RKO (cell line): ENCODE measurements at regions not wholly inside any gene's neighbourhood (a gene's known extent, or its start where the extent isn't known, plus 50 kb on each side); places are given as distances from the start of the nearest gene placed in this dataset.

ENCODE experiments used
- DNase-seq: peaks from one replicate; pipeline ENCODE4 v3.0.0-alpha.2; 2016; ENCODE audit warnings: low spot score

DNA sequence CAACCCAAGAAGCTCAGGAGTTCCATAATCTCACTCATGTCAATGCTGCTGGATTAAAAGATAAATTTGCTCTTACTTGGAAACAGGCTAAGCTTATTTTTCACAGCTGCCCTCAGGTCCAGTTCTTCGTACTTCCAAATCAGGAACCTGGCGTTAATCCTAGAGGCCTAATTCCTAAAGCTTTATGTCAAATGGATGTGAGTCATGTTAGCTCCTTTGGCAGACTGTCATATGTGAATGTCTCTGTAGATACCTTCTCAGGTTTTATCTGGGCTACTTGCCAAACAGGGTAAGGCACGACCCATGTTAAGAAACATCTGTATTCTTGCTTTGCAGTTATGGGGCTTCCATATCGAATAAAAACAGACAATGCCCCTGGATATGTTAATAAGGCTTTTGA, 504.6 kb downstream of the ALG10 start:
- no peak for DNase-seq

DNA sequence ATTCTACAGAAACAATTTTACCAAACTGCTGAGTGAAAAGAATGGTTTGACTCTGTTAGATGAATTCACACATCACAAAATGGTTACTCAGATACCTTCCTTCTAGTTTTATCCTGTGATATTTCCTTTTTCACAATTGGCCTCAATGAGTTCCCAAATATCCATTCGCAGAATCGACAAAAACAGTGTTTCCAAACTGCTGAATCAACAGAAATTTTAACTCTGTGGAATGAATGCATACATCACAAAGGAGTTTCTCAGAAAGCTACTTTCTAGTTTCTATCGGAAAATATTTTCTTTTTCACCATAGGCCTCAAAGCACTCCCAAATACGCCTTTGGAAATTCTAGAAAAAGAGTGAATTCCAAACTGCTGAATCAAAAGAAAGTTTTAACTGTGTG, 525.0 kb downstream of the ALG10 start:
- DNase-seq, result no peak

DNA sequence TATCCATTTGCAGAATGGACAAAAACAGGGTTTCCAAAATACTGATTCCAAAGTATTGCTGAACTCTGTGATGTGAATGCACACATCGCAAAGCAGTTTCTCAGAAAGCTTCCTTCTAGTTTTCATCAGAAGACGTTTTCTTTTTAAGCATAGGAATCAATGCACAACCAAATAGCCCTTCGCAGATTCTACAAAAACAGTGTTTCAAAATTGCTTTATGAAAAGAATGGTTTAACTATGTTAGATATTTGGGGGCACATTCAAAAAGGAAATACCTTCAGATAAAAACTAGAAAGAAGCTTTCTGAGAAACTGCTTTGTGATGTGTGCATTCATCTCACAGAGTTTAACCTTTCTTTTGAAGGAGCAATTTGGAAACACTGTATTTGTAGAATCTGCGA, 569.7 kb downstream of the ALG10 start:
- no peak for DNase-seq

DNA sequence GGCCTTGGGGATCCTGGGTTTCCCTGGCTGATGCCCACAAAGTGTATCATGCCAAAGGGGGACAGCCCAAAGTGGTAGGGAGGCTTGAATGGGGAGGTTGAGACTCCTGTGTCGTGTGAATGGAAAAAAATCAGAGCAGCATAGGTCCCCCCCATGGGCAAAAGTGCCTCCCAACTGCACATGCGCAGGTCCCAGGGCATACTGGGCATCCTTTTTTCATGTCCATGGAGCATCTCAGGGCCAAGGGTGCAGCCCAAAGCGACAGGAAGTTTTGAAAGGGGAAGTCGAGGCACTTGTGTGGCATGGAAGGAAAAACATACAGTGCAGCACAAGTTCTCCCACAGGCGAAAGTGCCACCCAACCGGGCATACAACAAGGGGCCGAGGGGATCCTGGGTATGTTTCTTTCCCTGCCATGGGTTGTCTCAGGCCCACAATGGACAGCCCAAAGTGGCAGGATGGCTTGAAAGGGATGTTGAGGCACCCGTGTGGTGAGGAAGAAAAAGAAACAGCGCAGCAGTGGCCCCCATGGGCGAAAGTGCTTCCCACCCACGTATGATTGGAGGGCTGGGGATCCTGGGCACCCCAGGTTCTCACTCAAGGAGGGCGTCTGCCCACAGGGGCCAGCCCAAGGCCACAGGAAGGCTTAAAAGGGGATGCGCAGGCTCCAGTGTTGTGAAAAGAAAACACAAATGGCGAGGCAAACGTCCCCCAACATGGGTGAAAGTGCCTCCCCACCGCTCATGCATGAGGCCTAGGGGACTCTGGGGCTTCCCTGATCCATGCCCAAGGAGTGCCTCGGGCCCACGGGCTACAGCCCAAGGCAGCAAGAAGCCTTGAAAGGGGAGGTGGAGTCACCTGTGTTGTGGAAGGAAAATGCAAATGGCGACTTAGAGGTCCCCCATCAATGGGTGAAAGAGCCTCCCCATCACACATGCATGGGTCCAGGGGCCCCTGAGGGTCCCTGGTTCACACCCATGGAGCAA, 573.7 kb downstream of the ALG10 start:
- no peak for DNase-seq

DNA sequence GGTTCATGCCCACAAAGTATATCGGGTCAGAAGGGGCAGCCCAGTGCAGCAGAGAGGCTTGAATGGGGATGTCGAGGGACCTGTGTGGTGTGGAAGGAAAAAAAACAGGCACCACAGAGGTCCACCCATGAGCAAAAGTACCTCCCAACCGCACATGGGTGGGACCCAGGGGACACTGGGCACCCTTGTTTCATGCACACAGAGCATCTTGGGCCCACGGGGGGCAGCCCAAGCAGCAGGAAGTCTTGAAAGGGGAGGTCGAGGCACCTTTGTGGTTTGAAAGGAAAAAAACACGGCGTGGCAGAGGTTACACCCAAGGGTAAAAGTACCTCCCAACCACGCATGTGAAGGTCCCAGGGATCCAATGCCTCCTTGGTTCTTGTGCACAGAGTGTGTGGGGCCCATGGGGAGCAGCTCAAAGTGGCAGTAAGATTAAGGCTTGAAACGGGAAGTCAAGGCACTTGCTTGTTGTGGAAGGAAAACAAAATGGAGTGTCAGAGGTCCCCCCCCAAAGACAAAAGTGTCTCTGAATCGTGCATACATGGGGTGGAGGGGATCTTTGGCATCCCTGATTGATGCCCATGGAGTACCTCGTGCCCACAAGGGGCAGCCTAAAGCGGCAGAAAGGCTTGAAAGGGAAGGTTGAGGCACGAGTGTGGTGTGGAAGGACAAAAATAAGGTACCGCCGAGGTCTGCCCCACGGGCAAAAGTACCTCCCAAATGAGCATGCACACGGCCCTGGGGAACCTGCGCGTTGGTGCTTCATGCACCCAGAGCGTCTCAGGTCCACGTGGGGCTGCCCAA, 575.5 kb downstream of the ALG10 start:
- no peak for DNase-seq

DNA sequence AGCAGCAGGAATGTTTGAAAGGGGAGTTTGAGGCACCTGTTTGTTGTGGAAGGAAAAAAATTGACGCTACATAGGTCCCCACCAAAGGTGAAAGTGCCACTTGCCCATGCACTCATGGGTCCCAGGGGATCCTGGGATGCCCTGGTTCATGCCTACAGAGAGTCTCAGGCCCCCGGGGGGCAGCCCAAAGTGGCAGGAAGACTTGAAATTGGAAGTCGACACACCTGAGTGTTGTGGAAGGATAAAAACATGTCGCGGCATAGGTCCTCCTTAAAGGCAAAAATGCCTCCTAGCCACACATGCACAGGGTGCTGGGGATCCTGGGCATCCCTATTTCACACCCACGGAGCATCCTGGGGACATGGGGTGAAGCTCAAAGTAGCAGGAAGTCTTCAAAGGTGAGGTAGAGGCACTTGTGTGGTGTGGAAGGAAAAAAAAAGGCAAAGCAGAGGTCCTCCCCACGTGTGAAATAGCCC, 576.1 kb downstream of the ALG10 start:
- DNase-seq, result no peak

DNA sequence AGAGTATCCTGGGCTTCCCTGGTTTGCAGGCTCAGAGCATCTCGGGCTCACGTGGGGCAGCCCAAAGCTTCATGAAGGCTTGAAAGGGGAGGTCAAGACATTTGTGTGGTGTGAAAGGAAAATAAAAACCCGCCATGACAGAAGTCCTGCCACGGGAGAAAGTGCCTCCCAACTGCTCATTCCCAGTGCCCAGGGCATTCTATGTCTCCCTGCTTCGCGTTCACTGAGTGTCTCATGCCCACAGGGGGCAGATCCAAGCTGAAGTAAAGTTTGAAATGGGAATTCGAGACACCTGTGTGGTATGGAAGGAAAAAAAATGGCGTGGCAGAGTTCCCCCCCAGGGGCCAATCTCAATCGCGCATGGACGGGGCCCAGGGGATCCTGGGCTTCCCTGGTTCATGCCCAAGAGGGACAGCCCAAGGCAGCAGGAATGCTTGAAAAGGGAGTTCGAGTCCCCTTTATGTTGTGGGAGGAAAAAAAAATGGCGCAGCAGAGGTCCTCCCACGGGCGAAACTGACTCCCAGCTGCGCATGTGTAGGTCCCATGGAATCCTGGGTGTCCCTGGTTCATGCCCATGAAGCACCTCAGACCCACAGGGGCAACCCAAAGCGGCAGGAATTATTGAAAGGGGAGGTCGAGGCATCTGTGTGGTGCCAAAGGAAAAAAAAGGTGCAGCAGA, 576.7 kb downstream of the ALG10 start:
- no peak for DNase-seq

DNA sequence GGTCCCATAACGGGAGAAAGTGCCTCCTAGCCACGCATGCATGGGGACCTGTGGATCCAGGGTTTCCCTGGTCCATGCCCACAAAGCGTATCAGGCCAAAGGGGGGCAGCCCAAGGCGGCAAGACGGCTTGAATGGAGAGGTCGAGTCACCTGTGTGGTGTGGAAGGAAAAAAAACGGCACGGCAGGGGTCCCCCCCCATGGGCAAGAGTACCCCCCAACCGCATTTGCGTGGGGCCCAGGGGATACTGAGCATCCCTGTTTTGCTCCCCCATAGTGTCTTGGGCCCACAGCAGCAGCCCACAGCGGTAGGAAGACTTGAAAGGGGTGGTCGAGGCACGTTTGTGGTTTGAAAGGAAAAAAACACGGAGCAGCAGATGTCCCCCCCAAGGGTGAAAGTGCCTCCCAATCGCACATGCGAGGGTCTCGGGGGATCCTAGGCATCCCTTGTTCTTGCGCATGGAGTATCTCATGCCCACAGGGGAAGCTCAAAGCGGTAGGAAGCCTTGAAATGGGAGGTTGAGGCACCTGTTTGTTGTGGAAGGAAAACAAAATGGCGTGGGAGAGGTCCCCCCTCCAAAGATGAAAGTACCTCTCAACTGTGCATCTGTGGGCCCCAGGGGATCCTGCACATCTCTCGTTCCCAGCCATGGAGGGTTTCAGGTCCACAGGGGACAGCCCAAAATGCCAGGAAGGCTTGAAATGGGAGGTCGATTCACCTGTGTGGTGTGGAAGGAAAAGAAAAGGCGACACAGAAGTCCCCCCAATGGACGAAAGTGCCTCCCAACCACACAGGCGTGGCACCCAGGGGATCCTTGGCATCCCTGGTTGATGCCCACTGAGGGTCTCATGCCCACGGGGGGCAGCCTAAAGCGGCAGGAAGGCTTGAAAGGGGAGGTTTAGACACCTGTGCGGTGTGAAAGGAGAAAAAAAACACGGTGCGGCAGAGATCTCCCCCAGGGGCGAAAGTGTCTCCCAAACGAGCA, 577.5 kb downstream of the ALG10 start:
- no peak for DNase-seq

DNA sequence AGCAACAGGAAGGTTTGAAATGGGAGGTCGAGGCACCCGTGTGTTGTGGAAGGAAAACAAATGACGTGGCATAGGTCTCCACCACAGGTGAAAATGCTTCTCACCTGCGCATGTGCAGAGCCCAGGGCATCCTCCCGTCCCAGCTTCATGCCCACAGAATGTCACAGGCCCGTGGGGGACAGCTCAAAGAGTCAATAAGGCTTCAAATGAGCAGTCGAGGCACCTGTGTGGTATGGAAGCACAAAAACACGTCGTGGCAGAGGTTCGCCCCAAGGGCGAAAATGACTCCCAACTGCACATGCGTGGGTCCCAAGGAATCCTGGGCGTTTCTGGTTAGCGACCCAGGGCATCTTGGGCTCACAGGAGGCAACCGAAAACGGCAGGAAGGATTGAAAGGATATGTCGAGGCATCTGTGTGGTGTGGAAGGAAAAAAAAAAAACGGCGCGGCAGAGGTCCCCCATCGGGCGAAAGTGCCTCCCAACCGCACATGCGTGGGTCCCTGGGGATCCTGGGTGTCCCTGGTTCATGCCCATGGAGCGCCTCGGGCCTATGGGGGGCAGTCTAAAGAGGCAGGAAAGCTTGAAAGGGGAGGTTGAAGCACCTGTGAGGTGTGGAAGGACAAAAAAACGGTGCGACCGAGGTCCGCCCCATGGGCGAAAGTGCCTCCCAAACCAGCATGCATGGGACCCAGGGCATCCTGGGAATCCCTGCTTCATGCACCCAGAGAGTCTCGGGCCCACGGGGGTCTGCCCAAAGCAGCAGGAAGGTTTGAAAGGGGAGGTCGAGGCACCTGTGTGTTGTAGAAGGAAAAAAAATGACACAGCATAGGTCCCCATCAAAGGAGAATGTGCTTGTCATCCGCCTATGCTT, 578.5 kb downstream of the ALG10 start:
- DNase-seq, result no peak

DNA sequence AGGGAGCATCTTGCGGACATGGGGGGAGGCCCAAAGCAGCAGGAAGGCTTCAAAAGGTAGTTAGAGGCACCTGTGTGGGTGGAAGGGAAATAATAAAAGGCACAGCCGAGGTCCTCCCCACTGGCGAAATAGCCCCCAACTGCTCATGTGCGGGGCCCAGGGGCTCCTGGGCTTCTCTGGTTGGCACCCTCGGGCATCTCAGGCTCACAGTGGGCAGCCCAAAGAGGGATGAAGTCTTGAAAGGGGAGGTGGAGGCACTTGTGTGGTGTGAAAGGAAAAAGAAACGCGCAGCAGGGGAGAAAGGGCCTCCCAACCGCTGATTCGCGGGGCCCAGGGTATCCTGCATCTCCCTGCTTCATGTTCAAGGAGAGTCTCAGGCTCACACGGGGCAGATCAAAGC, 579.4 kb downstream of the ALG10 start:
- DNase-seq, result no peak

DNA sequence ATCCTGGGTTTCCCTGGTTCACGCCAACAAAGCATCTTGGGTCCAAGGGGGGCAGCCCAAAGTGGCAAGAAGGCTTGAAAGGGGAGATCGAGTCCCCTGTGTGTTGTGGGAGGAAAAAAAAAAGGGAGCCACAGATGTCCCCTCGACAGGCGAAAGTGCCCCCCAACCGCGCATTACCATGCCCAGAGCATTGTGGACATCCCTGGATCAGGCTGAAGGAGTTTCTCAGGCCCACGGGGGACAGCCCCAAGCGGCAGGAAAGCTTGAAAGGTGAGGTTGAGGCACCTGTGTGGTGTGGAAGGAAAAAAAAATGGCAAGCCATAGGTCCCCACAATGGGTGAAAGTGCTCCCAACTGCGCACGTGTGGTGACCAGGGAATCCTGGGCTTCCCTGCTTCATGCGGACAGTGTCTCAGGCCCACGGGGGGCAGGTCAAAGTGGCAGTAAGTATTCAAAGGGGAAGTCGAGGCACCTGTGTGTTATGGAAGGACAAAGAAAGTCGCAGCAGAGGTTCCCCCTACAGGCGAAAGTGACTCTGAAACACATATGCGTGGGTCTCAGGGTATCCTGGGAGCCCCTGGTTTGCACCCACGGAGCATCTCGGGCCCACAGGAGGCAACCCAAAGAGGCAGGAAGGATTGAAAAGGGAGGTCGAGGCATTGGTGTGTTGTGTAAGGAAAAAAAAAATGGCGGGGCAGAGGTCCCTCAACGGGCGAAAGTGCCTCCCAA, 580.1 kb downstream of the ALG10 start:
- DNase-seq, result no peak

DNA sequence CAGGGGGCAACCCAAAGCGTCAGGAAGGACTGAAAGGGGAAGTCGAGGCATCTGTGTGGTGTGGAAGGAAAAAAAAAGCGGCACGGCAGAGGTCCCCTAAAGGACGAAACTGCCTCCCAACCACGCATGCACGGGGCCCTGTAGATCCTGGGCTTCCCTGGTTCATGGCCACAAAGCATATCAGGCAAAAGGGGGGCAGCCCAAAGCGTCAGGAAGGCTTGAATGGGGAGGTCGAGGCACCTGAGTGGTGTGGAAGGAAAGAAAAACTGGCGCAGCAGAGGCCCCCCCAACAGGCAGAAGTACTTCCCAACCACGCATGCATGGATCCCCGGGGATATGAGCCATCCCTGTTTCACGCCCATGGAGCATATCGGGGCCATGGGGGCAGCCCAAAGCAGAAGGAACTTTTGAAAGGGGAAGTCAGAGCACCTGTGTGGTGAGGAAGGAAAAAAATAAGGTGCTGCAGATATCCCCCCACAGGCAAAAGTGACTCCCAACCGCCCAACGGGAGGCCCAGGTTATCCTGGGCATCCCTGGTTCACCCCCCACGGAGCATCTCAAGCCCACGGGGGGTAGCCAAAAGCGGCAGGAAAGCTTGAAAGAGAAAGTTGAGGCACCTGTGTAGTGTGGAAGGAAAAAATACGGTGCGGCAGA, 581.2 kb downstream of the ALG10 start:
- no peak for DNase-seq

DNA sequence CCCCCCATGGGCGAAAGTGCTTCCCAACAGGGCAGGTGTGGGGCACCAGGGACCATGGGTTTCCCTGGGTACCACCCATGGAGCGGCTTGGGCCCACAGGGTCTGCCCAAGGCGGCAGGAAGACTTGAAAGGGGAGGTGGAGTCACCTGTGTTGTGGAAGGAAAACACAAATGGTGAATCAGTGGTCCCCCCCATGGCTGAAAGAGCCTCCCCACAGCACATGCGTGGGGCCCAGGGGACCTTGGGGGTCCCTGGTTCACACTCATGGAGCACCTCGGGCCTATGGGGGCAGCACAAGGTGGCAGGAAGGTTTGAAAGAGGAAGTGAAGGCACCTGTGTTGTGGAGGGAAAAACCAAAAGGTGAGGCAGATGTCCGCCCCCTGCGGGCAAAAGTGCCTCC, 581.9 kb downstream of the ALG10 start:
- no peak for DNase-seq

DNA sequence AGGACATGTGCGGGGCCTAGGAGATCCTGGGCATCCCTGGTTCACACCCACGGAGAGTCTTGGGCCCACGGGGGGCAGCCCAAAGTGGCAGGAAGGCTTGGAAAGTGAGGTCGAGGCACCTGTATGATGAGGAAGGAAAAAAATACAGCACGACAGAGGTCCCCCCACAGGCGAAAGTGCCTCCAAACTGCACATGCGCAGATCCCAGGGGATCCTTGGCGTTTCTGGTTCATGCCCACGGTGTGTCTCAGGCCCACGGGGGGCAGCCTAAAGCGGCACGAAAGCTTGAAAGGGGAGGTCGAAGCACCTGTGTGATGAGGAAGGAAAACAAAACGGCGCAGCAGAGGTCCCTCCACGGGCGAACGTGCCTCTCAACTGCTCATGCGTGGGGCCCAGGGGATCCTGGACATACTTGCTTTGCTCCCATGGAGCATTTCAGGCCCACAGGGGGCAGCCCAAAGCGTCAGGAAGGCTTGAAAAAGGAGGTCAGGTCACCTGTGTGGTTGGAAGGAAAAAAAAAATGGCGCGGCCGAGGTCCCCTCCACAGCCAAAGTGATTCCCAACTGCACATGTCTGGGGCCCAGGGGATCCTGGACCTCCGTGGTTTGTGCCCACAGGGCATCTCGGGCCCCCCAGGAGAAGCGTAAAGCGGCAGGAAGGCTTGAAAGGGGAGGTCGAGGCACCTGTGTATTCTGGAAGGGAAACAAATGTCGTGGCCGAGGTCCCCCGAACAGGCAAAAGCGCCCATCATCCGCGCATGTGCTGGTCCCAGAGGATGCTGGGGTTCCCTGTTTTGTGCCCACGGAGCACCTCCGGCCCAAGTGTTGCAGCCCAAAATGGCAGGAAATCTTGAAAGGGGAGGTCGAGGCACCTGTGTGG, 582.6 kb downstream of the ALG10 start:
- no peak for DNase-seq

DNA sequence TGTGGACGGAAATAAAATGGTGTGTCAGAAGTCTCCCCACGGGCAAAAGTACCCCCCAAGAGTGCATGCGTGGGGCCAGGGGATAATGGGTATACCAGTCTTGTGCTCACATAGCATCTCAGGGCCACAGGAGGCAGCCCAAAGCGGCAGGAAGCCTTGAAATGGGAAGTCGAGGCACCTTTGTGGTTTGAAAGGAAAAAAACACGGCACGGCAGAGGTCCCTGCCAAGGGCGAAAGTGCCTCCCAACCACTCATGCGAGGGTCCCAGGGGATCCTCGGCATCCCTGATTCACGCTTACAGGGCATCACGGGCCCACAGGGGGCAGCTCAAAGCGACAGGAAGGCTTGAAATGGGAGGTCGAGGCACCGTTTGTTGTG, 583.2 kb downstream of the ALG10 start:
- no peak for DNase-seq

DNA sequence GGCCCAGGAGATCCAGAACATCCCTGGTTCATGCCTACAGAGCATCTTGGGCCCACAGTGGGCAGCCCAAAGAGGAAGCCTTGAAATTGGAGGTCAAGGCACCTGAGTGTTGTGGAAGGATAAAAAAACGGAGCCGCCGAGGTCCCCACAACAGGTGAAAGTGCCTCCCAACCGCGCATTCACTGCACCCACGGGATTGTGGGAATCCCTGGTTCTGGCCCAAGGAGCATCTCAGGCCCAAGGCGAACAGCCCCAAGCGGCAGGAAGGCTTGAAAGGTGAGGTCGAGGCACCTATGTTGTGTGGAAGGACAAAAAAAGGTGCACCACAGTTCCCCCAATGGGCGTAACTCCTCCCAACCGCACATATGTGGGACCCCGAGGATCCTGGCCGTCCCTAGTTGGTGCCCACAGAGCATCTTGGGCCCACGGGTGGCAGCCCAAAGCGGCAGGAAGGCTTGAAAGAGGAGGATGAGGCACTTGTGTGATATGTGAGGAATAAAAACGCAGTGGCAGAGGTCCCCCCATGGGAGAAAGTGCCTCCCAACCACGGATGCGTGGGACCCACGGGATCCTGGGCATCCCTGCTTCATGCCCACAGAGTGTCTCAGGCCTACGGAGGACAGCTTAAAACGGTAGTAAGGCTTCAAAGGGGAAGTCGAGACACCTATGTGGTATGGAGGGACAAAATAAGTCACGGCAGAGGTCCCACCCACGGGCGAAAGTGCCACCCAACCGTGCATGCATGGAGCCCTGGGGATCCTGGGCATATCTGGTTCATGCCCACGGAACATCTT, 583.9 kb downstream of the ALG10 start:
- DNase-seq, result no peak
